Activated CD4-positive, alpha-beta T cell treated with anti-CD3 and anti-CD28 coated beads, Interleukin-10, Interleukin-2, amounts not matched to agents 100 ng/mL and 50 ng/mL, durations not matched to agents 16 hours and 8 hours (primary cell): ENCODE measurements at regions not wholly inside any gene's neighbourhood (a gene's known extent, or its start where the extent isn't known, plus 50 kb on each side); places are given as distances from the start of the nearest gene placed in this dataset.

Experiments used
- DNase-seq: peaks from one replicate; pipeline ENCODE4 v3.0.0-alpha.2; 2020

DNA sequence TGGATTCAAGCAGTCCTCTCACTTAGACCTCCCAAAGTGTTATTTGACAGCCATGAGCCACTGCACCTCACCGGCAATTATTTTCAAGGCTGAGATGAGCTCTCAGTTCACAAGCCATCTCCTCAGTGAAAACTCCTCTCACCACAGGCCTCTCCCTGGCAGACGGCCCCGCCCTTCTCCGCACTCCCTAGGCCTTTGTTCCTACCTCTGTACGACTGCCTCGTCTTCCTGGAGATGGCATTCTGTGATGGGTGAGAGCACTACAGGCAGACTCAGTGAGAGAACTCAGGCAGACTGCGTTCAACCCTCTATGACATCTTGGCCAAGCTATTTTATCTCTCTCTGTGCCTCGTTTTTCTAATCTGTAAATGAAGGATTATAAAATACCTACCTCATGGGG, 67.0 kb upstream of the TPM1 start:
- DNase-seq = no peak

DNA sequence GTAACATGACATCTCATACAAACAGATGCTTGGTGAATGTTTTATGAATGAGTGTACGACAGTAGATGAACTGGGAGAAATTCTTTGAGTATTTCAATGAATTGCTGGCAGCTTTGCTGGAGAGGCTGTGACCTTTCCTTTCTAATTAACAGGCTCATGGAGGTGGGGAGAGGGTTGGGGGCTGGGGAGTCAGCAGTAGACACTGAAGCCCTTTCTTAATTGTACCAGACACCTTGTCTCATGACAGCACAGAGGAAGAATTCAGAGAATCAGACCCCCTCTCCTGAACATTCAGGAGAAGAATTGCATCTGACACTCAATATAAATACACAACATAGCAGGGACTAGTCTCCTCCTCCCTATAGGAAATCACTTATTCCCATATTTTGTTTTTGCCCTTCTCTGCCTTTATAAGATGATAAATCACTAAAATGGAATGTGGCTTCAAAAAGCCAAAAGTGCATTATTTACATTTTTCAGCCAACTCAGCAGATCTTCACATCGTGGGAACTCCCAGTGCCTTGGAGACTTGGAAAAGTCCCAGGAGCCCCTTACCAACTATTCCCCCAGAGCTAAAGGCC, 66.2 kb upstream of the TPM1 start:
- DNase-seq = no peak

DNA sequence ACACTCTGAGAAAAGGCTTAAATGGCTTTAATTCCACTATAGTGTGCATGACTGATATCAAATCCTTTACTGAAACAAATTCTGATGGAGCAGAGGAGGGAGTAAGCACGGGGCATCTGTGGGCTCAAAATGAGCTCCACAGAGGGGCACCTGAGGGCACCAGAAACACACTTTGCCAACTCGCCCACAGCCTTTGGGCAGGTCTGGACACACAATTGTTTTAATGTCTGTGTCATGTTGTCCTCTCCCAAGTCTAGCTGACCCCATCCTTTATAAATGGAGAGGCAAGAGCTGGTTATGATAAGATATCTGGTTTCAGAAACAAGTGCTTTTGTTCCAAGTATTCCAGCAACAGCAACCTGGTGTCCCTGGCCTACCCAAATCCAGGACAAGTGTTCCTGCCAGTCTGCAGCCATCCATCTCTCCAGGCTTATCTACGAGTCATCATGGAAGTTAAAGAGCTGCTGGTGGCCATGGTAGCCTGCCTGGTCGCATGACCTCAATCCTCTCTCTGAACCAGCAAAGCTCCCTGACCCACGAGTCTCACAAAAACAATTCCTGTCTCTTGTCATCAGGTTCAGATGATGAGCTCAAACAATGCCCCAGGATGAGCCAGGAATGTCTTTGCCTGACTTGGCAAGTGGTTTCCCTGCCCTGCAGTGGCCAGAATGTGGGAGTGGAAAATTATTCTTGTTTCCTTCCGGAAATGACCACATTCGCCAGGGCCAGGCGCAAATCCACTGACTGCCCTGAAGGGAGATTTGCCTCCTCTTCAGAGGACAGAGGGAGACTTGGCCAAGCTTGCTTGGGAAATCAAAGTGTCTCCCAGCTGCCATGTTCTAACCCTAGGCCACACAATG, 64.4 kb upstream of the TPM1 start:
- DNase-seq = no peak

DNA sequence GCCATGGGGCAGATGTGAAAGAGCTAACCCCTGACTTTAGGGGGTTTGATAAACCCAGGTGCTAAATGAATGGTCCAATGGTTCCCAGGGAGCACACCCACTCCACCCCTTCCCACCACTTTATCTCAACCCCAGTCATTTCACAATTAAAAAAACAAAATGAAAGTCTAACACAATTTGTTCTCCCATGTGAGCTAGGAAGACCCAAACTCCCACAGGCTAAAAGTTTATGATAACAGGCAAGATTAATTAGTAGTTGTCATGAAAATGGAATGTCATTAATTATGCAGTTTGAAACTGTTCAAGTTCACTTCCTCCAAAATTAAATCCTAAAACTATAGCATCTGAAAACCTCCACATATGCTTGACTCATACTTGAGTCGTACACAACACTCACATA, 63.3 kb upstream of the TPM1 start:
- no peak for DNase-seq

DNA sequence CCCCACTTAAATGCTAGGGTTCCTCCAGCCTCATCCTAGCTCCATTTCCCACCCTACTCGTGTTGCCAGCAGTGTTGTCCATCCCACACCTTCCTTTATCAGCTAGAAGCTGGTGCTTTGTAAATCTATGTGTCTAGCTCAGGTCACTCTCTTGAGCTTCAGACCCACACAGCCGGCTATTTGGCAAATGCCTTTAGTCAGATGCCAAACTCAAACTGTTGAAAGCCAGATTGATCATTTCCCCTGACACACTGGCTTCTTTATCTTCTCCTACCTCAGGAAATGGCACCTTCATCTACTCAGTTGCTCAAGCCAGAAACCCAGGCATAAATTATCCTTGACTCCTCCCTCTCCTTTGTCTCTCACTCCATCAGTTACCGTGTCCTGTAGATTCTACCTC, 61.5 kb upstream of the TPM1 start:
- no peak for DNase-seq

DNA sequence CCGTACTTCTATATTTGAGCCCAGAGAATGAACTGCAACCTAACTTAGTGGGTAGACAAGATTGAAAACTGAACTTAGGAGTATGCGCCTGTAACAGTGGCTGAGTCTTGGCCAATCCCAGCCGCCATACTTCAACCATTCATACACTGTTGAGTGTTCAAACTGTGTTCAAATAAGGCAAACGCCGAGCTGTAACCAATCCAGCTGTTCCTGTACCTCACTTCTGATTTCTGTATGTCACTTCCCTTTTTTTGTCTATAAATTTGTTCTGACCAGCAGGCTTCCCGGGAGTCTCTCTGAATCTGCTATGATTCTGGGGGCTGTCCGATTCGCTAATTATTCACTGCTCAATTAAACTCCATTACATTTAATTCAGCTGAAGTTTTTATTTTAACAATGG, 58.6 kb upstream of the TPM1 start:
- DNase-seq = no peak

DNA sequence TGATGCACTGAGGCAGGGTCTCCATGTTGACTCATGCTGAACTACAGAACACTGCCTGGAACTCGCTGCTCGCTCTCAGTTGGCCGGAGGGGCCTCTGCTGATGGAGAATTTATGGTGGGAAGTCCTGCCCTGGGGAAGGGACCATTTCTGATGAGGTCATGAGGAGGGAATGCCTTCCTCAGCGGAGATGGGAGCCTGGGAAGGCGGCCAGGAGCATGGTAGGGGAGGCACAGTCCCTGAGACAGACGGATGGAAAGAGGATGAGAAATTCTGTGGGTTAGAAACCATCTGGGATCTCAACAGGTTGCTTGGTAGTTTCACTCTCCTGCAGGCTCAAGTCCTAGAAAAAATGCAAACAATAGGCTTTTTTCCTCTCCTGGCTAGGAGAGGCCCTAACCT, 56.8 kb upstream of the TPM1 start:
- DNase-seq = no peak

DNA sequence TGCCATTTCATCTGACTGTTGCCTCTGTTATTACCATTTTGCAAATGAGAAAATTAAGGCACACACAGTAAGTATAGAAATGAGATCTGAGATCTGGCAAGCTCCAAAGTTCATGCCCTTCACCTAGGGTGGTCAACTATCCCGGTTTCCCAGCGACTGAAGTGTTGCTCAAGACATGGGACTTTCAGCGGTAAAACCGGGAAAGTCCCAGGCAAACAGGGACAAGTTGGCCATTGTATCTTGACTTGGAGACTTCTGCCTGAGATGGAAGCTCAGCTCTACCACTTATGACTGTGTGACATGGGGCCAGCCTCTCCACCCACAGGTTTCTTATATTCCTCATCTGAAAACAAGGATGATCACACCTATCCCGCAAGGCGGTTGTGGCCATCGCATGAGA, 55.6 kb upstream of the TPM1 start:
- no peak for DNase-seq

DNA sequence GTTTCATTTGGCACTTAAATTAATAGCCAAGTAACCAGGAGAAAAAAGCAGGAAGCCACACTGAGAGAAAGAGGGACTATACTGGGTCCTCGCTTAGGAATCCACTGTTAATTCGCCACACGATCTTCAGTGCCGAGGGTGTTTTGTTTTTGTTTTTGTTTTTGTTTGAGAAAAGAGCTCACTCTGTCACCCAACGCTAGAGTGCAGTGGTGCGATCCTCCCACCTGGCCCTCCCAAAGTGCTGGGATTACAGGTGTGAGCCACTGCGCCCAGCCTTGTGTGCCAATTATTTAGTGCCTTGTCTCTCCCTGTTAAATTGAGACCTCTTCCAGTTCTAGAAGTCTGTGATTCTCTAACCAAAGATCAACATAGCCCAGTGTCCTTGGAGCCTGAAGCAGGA, 53.8 kb upstream of the TPM1 start:
- no peak for DNase-seq

DNA sequence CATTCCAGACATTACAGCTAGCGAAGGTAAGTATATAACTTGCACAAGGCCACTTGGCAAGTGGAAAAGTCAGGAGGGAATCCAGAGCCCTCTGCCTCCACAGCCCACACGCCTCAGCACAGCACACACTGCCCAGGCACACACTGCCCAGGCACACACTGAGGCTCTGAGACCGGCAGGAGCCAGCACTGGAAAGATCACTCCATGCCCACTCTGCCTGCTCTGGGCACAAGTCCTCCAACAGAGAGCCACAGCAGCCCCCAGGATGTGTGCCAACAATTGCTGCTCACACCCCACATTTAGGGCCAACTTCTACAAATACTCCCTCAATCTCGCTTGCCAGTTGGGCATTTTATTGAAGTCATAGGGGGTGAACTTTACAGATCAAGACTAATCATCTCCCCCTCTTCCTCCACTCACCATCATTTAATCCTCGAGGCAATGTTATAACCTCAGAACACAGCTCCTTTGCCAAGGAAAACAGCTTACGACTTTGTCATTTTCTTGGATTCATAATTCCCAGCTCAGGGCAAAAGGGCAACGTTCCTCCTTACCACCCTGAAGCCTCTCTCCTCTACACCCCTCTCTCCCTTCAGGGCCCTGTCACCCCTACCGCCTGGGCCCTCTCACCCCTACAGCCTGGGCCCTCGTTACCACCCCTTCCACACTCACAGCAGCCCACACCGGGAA, 53.0 kb upstream of the TPM1 start:
- no peak for DNase-seq

DNA sequence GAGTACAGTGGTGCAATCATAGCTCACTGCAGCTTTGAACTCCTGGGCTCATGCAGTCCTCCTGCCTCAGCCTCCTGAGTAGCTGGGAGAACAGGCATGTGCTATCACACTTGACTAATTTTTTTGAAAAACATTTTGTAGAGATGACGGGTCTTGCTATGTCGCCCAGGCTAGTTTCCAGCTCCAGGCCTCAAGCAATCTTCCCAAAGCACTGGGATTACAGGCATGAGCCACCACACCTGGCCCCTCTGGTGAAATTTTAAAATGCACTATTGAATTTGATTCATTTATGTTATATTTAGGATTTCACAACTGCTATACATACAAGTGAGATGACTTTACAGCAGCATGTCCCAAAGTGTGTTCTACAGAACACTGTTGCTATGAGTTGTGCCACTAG, 50.8 kb upstream of the TPM1 start:
- DNase-seq = no peak

DNA sequence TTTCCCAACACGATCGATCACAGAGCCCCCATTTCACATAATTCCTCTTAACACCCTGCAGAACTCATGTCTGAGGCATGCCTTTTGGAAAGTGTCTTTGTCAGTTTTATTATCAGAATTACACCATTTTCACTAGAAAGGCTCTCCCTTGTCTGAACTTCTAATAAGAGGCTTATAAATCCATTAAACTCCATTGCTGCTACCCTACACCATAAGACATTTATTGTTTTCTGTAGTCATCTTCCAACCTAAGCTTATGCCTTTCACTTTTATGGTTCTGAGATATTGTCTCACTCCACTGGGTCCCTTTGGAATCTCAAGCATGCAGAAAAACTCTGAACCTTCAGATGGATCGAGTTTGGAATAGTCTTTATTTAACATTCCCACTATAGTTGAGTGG, 50.2 kb upstream of the TPM1 start:
- DNase-seq = no peak
